Lung microvascular endothelial cell (primary cell): ENCODE measurements at regions not wholly inside any gene's neighbourhood (a gene's known extent, or its start where the extent isn't known, plus 50 kb on each side); places are given as distances from the start of the nearest gene placed in this dataset.
"Not testable (repeated sequence)": the region's sequence is repeated elsewhere in the genome, so short reads cannot be mapped to it uniquely, and the experiment has no call there.

ENCODE experiments used
- DNase-seq, 2 donors: peaks; one replicate each; pipeline versions ENCODE4 v3.0.0 to v3.0.0-alpha.2; 2010; ENCODE audit warnings: low read depth in 2 of 2

GRCh38 chr5:106843812-106844416, 826.8 kb downstream of the EFNA5 start:
- DNase-seq: peak in 1 of 2 donors; percentile 47

- no peak for DNase-seq
Measured at GRCh38 chr5:106833517-106833916, 837.2 kb downstream of the EFNA5 start.

- DNase-seq: no peak
Measured at GRCh38 chr5:106827061-106827460, 843.7 kb downstream of the EFNA5 start.

- DNase-seq: no peak
Measured at GRCh38 chr5:106825374-106825773, 845.4 kb downstream of the EFNA5 start.

- no peak for DNase-seq
Measured at GRCh38 chr5:106822851-106823250, 847.9 kb downstream of the EFNA5 start.

GRCh38 chr5:106818552-106818951, 852.2 kb downstream of the EFNA5 start:
- no peak for DNase-seq

GRCh38 chr5:106814961-106815360, 855.8 kb downstream of the EFNA5 start:
- DNase-seq: no peak

GRCh38 chr5:106801554-106801953, 869.2 kb downstream of the EFNA5 start:
- no peak for DNase-seq

- DNase-seq: no peak
Measured at GRCh38 chr5:106797996-106798395, 872.7 kb downstream of the EFNA5 start.

- DNase-seq: no peak
Measured at GRCh38 chr5:106796081-106796480, 874.7 kb downstream of the EFNA5 start.

- no peak for DNase-seq
Measured at GRCh38 chr5:106784846-106785245, 885.9 kb downstream of the EFNA5 start.

- DNase-seq: no peak
Measured at GRCh38 chr5:106780355-106780754, 890.4 kb downstream of the EFNA5 start.

GRCh38 chr5:106776515-106776914, 894.2 kb downstream of the EFNA5 start:
- DNase-seq: not testable (repeated sequence)

GRCh38 chr5:106768392-106768791, 902.3 kb downstream of the EFNA5 start:
- DNase-seq: no peak

GRCh38 chr5:106766916-106767315, 903.8 kb downstream of the EFNA5 start:
- no peak for DNase-seq

- no peak for DNase-seq
Measured at GRCh38 chr5:106759581-106759980, 911.2 kb downstream of the EFNA5 start.

GRCh38 chr5:106759152-106759551, 911.6 kb downstream of the EFNA5 start:
- no peak for DNase-seq

- no peak for DNase-seq
Measured at GRCh38 chr5:106757672-106758071, 913.1 kb downstream of the EFNA5 start.

GRCh38 chr5:106755789-106756188, 914.9 kb downstream of the EFNA5 start:
- no peak for DNase-seq

- no peak for DNase-seq
Measured at GRCh38 chr5:106755066-106755465, 915.7 kb downstream of the EFNA5 start.

GRCh38 chr5:106749826-106750225, 920.9 kb downstream of the EFNA5 start:
- no peak for DNase-seq

GRCh38 chr5:106739127-106739526, 931.6 kb downstream of the EFNA5 start:
- DNase-seq: no peak

GRCh38 chr5:106737111-106737510, 933.6 kb downstream of the EFNA5 start:
- DNase-seq: no peak

GRCh38 chr5:106732624-106733023, 938.1 kb downstream of the EFNA5 start:
- DNase-seq: no peak
